Ascending aorta (tissue), 2 donors: ENCODE measurements at regions not wholly inside any gene's neighbourhood (a gene's known extent, or its start where the extent isn't known, plus 50 kb on each side); places are given as distances from the start of the nearest gene placed in this dataset.

Experiments used
- DNase-seq, 2 donors: peaks; one replicate each; pipeline ENCODE4 v3.0.0-alpha.2; 2019; ENCODE audit warnings: low spot score in 2 of 2
- H3K27ac ChIP-seq, 2 donors: fragments of 200-600 bp; sonication (generic); one replicate each; pipeline ENCODE4 v1.5.1; 2016 to 2017; ENCODE audit warnings: mild to moderate bottlenecking in 1 of 2
- H3K27me3 ChIP-seq: fragments of 200-600 bp; sonication (generic); one replicate; pipeline ENCODE4 v1.5.1; 2017
- H3K36me3 ChIP-seq, 2 donors: fragments of 200-600 bp; sonication (generic); one replicate each; pipeline ENCODE4 v1.5.1; 2016
- H3K4me1 ChIP-seq, 2 donors: fragments of 200-600 bp; sonication (generic); one replicate each; pipeline ENCODE4 v1.5.1; 2016 to 2017; ENCODE audit warnings: mild to moderate bottlenecking in 1 of 2
- H3K4me3 ChIP-seq, 2 donors: fragments of 200-600 bp; sonication (generic); one replicate each; pipeline ENCODE4 v1.5.1; 2016 to 2017; ENCODE audit warnings: mild to moderate bottlenecking in 1 of 2
- H3K9me3 ChIP-seq, 2 donors: fragments of 200-600 bp; sonication (generic); one replicate each; pipeline ENCODE4 v1.5.1; 2016
- intact Hi-C: fragments of 100-400 bp; cut with DNase I; formaldehyde crosslinking; loops from one replicate; pipeline ENCODE4 v1.15.1; 2023
- TF ChIP-seq, protein P1 (sequence below), 3 experiments: fragments of 200-600 bp in 2 of 3; fragments of 450-650 bp in 1 of 3; sonication (generic) in 2 of 3; IDR thresholded peaks; one replicate each; pipeline ENCODE4 v1.5.1; 2016 to 2019; ENCODE audit warnings: antibody characterized with exemption in 3 of 3, mild to moderate bottlenecking in 1 of 3, moderate library complexity in 1 of 3

DNA sequence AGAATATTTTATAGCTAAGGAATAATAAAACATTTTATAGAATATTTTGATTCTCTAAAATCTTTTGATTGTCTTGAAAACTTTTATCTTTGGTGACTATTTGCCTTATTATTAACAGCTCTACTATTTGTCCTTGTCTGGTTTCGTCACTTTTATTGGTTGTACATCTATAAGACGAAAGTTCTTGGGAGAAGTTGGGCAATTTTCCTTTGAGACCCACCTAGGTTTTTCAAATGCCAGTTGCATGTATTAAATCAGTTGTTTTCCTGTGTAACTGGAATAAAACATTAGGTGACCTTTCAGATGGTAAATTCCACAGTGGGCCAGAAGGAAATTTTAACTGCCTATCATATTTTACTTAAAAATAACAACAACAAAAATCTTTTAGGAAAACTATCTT is 1245.7 kb downstream of the SI start:
- Histone ChIP-seq H3K4me3 (no peak overlapping the region), H3K4me1 (no peaks in the 10 kb centered on the region), H3K9me3 (no peaks in the 10 kb centered on the region), H3K36me3 (no peaks in the 10 kb centered on the region), H3K27ac (no peak overlapping the region), H3K27me3 (no peaks in the 10 kb centered on the region)
- intact Hi-C loops = no loop called here
- TF ChIP-seq, protein P1, sequence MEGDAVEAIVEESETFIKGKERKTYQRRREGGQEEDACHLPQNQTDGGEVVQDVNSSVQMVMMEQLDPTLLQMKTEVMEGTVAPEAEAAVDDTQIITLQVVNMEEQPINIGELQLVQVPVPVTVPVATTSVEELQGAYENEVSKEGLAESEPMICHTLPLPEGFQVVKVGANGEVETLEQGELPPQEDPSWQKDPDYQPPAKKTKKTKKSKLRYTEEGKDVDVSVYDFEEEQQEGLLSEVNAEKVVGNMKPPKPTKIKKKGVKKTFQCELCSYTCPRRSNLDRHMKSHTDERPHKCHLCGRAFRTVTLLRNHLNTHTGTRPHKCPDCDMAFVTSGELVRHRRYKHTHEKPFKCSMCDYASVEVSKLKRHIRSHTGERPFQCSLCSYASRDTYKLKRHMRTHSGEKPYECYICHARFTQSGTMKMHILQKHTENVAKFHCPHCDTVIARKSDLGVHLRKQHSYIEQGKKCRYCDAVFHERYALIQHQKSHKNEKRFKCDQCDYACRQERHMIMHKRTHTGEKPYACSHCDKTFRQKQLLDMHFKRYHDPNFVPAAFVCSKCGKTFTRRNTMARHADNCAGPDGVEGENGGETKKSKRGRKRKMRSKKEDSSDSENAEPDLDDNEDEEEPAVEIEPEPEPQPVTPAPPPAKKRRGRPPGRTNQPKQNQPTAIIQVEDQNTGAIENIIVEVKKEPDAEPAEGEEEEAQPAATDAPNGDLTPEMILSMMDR (IDR thresholded peaks at IDR 0.05) = no peak
- DNase-seq = no peak

DNA sequence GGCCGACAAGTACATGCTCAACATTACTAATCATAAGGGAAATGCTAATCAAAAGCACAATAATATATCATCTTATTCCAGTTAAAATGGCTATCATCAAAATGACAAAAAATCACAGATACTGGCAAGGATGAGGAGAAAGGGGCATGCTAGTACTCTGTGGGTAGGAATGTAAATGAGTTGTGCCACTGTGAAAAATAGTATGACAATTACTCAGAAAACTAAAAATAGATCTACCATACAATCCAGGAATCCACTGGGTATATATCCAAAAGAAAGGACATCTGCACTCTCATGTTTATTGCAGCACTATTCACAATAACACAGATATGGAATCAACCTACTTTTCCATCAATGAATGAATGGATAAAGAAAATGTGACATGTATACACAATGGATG is 1256.5 kb downstream of the SI start:
- H3K36me3 ChIP-seq = no peaks in the 10 kb centered on the region
- intact Hi-C loops = no loop called here
- no peaks in the 10 kb centered on the region for H3K27me3 ChIP-seq
- no peaks in the 10 kb centered on the region for H3K9me3 ChIP-seq
- TF ChIP-seq, protein P1 (IDR thresholded peaks at IDR 0.05) = no peak
- H3K4me1 ChIP-seq = no peaks in the 10 kb centered on the region
- H3K27ac ChIP-seq = no peak overlapping the region
- DNase-seq = no peak
- no peak overlapping the region for H3K4me3 ChIP-seq

DNA sequence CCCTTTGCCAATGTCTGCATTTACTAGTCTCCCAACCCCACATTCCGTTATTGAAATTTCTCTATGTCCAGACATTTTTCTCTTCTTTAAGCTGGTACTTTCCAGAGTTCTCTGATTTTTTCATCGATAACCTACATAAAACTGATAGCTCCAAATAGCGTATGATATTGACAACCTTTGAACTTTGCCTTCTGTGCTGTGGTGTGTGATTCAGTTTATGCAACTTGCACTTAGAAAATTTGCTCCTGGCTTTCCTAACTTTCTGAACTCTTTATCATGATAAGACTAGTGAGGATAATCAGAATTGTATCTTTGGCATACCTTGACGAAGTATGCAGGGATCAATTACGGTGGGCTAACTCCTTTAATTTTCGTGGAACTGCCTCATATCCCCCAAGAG is 1261.3 kb downstream of the SI start:
- H3K36me3 ChIP-seq = no peaks in the 10 kb centered on the region
- H3K27me3 ChIP-seq = no peaks in the 10 kb centered on the region
- no peak overlapping the region for H3K4me3 ChIP-seq
- H3K27ac ChIP-seq = no peak overlapping the region
- TF ChIP-seq, protein P1 (IDR thresholded peaks at IDR 0.05) = no peak
- no peaks in the 10 kb centered on the region for H3K4me1 ChIP-seq
- no peak for DNase-seq
- H3K9me3 ChIP-seq = no peaks in the 10 kb centered on the region
- intact Hi-C loops = no loop called here

DNA sequence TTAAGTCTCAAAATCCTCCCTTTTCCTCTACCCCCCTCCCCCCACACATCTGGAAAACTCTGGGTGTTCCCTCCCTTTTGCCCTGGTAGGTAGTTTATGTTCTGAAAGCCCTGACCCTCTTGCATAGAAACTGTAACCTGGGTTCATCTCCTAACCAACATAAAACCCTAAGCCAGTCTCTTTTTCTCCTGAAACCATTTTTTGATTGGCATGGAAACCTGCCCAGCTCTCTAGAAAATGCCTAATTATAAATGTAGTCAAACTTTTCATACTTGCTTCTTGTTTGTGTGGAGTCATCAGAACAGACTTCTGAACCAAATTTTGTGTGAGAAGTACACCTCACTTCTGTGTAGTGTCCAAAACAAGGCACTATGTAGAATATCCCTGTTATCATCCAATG is 1264.4 kb downstream of the SI start:
- H3K27me3 ChIP-seq = no peaks in the 10 kb centered on the region
- intact Hi-C loops = no loop called here

DNA sequence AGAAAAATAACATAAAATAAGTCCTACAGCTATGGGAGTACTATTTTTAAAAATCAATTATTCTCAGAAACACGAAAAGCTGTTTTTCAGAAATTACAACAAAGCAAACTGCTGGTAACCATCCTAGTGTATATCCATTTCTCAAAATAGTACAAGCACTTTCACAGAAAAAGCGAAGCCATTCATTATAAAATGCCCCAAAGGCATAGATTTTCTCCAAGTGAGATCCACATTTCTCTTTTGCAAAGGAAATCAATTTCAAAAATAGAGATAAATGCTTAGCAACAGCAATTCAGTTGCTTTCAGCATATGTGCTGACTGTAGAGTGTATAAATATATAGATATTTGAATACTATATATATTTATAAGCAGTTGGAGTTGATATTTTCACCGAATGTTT is 1266.3 kb downstream of the SI start:
- Histone ChIP-seq H3K27me3 (no peaks in the 10 kb centered on the region), H3K4me3 (no peak overlapping the region), H3K4me1 (no peaks in the 10 kb centered on the region), H3K9me3 (no peaks in the 10 kb centered on the region), H3K27ac (no peak overlapping the region), H3K36me3 (no peaks in the 10 kb centered on the region)
- no peak for DNase-seq
- TF ChIP-seq, protein P1 (IDR thresholded peaks at IDR 0.05) = no peak
- intact Hi-C loops = no loop called here

More for the DNA sequence above, 1264.4 kb downstream of the SI start:
- Histone ChIP-seq H3K4me3 (no peak overlapping the region), H3K9me3 (no peaks in the 10 kb centered on the region), H3K27ac (no peak overlapping the region), H3K36me3 (no peaks in the 10 kb centered on the region), H3K4me1 (no peaks in the 10 kb centered on the region)
- DNase-seq = no peak
- TF ChIP-seq, protein P1 (IDR thresholded peaks at IDR 0.05) = no peak

DNA sequence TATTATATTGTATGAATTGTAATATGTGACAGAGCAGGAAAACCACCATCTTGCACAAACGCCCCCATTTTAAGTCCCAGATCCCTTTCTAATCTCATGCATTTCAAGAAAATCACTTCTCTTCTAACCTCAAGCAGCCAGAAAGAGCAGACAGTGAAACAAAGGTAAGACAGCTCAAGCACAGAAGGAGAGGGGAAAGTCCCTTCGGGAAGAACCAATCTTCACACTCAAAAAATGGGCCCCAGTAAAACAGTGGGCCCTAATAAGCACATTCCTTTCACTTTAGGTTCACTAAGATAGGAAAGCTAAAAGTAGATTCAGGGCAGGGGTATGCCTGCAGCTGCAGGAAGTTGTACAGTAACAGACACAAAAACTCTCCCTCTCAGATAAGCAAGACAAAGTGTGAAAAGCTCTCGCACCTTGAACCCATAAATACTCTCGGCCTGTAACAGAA is 1268.7 kb downstream of the SI start:
- DNase-seq = no peak
- Histone ChIP-seq H3K36me3 (no peaks in the 10 kb centered on the region), H3K4me1 (no peaks in the 10 kb centered on the region), H3K9me3 (no peaks in the 10 kb centered on the region), H3K4me3 (no peak overlapping the region), H3K27ac (no peak overlapping the region), H3K27me3 (no peaks in the 10 kb centered on the region)
- intact Hi-C loops = no loop called here
- TF ChIP-seq, protein P1 (IDR thresholded peaks at IDR 0.05) = no peak
